PC-9 (cell line): ENCODE measurements at regions not wholly inside any gene's neighbourhood (a gene's known extent, or its start where the extent isn't known, plus 50 kb on each side); places are given as distances from the start of the nearest gene placed in this dataset.

Experiments
- BruUV-seq: library from RNA; stranded (reverse); fragments of 400-500 nt; replicated peaks from 2 replicates; lab custom pipeline; 2021; lab: Mats Ljungman, UMichigan
- CTCF ChIA-PET: fragments of 300-600 bp; sonication (Branson Sonifier 250); formaldehyde crosslinking; loops from one replicate; lab custom pipeline; 2022; ENCODE audit warnings: antibody characterized with exemption; lab: Charles Lee
- POLR2A ChIA-PET: fragments of 300-600 bp; sonication (Branson Sonifier 250); formaldehyde crosslinking; loops from one replicate; lab custom pipeline; 2022; ENCODE audit warnings: antibody characterized with exemption; ENCODE audit not compliant: unreplicated experiment; lab: Charles Lee
- DNase-seq, 2 experiments: peaks; one replicate each; pipeline versions ENCODE4 v3.0.0 to v3.0.0-alpha.2; 2015 to 2022; ENCODE audit warnings: mixed read lengths in 1 of 2
- H2AFZ ChIP-seq: fragments of 200-600 bp; sonication (generic); 2 replicates; pipeline ENCODE4 v1.8.1; 2017; ENCODE audit warnings: antibody characterized with exemption
- H3F3A ChIP-seq: fragments of 200-600 bp; sonication (generic); 2 replicates; pipeline ENCODE4 v1.8.1; 2017; ENCODE audit warnings: antibody characterized with exemption, mild to moderate bottlenecking, low read depth; ENCODE audit not compliant: insufficient read depth
- H3K27ac ChIP-seq: fragments of 200-600 bp; sonication (generic); 2 replicates; pipeline ENCODE4 v1.6.1; 2016; ENCODE audit warnings: mixed run types
- H3K27me3 ChIP-seq: fragments of 200-600 bp; sonication (generic); 2 replicates; pipeline ENCODE4 v1.6.1; 2016; ENCODE audit warnings: low read depth, mixed run types; ENCODE audit not compliant: insufficient read depth
- H3K36me3 ChIP-seq: fragments of 200-600 bp; sonication (generic); 2 replicates; pipeline ENCODE4 v1.6.1; 2016; ENCODE audit warnings: low read depth, mixed run types
- H3K4me1 ChIP-seq: fragments of 200-600 bp; sonication (generic); replicated peaks from 2 replicates; pipeline ENCODE4 v1.6.1; 2016; ENCODE audit warnings: mixed run types; ENCODE audit not compliant: insufficient read depth
- H3K4me2 ChIP-seq: fragments of 200-600 bp; sonication (generic); 2 replicates; pipeline ENCODE4 v1.6.1; 2017; ENCODE audit warnings: mixed run types
- H3K4me3 ChIP-seq: fragments of 200-600 bp; sonication (generic); 2 replicates; pipeline ENCODE4 v1.6.1; 2016; ENCODE audit warnings: mixed run types
- H3K79me2 ChIP-seq: fragments of 200-600 bp; sonication (generic); 2 replicates; pipeline ENCODE4 v1.6.1; 2017; ENCODE audit warnings: low read depth, mixed run types
- H3K9me2 ChIP-seq: fragments of 200-600 bp; sonication (generic); 2 replicates; pipeline ENCODE4 v1.8.1; 2017; ENCODE audit warnings: mild to moderate bottlenecking; ENCODE audit not compliant: insufficient read depth
- H3K9me3 ChIP-seq: fragments of 200-600 bp; sonication (generic); 2 replicates; pipeline ENCODE4 v1.8.1; 2016; ENCODE audit warnings: low read depth; ENCODE audit not compliant: insufficient read depth
- H4K20me1 ChIP-seq: fragments of 200-600 bp; sonication (generic); 2 replicates; pipeline ENCODE4 v1.8.1; 2017; ENCODE audit not compliant: insufficient read depth
- CTCF ChIP-seq: fragments of 200-600 bp; sonication (generic); conservative IDR thresholded peaks from 2 replicates; pipeline ENCODE4 v1.6.1; 2017; ENCODE audit warnings: mixed run types, antibody characterized with exemption, mild to moderate bottlenecking, moderate library complexity
- EZH2 ChIP-seq: fragments of 200-600 bp; sonication (generic); IDR thresholded peaks from 2 replicates; pipeline ENCODE4 v1.8.0; 2017; ENCODE audit warnings: antibody characterized with exemption, low read depth
- intact Hi-C: fragments of 100-400 bp; cut with micrococcal nuclease; formaldehyde crosslinking; loops from one replicate; pipeline ENCODE4 v1.10.0; 2022; ENCODE audit not compliant: unreplicated experiment

- peaks cover 33% of the 10 kb centered on the region for H3K27me3 ChIP-seq
- no peaks in the 10 kb centered on the region for H3K79me2 ChIP-seq
- BruUV-seq, result no TSS peak
- no peak for TF ChIP-seq EZH2
- no peak for TF ChIP-seq CTCF
- no peak overlapping the region for H3K4me2 ChIP-seq
- ChIA-PET POLR2A (no interaction called here), CTCF (no interaction called here)
- H4K20me1 ChIP-seq, result no peaks in the 10 kb centered on the region
- H3K4me3 ChIP-seq, result no peak overlapping the region
- H3F3A ChIP-seq, result no peaks in the 10 kb centered on the region
- H3K9me3 ChIP-seq, result no peaks in the 10 kb centered on the region
- H3K36me3 ChIP-seq, result no peaks in the 10 kb centered on the region
- H2AFZ ChIP-seq, result no peak overlapping the region
- intact Hi-C loops, result loop anchor here (10.0 kb wide), 1 partner anchor 565 kb away; no protein-coding TSS in a partner anchor
- H3K4me1 ChIP-seq, result no peaks in the 10 kb centered on the region
- no peak overlapping the region for H3K27ac ChIP-seq
- DNase-seq, result no peak
- H3K9me2 ChIP-seq, result no peaks in the 10 kb centered on the region
These were observed 57.2 kb upstream of the DLK1 start for GRCh38 chr14:100669468-100669867.

DNA sequence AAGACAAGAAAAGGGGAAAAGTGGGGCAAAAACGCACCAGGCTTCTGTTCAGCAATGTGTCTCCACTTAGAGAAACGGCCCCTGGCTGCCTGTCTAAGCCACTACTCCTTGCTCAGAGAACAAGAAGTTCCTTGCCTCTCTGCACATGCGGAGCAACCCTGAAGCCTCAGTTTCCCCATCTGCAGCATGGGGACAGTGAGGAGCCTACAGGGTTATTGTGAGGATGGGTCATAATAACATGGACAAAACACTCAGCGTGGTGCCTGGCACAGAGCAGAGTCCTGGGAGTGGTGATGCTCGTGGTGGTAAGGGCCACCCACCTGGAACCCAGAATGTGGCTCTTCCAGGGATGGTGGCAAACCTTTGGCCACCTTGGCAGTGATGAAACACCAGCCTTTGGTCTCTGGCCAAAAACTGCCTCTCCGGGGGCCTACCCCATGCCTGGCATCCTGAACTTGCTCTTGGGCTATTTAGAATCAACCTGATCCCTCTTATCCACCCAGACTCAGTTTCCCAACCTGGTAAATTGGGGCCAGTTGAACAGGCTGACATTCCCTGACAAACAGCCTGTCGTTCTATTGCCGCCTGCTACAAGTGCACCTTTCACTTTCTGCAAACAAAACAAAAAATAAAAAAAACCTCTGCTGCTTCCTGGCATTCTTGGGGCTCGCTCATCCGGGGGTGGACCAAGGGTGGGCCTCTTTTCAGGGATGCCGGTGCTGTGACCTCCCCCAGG lies 56.5 kb upstream of the DLK1 start:
- TF ChIP-seq CTCF, result no peak
- TF ChIP-seq EZH2, result no peak
- POLR2A ChIA-PET, result no interaction called here
- no TSS peak for BruUV-seq

DNA sequence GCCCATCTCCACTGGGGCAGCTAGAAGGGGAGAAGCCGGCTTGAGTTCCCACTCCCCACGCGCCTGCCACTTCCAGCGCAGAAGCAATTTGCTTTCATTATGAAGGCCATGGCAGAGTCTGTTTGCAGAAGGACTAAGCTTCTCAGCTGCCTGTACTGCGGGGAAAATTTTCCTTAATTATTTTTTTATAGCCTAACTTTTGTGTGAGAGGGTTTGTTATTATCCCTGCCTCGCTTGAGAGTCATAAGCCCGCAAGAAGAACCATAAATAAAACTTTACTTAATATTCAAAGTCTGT lies 56.0 kb upstream of the DLK1 start:
- H3K4me2 ChIP-seq, result no peak overlapping the region
- H3K9me2 ChIP-seq, result no peaks in the 10 kb centered on the region
- peaks cover 33% of the 10 kb centered on the region for H3K27me3 ChIP-seq
- H4K20me1 ChIP-seq, result no peaks in the 10 kb centered on the region
- H3K27ac ChIP-seq, result no peak overlapping the region
- no peaks in the 10 kb centered on the region for H3K36me3 ChIP-seq
- no peak overlapping the region for H3K4me3 ChIP-seq
- ChIA-PET CTCF (no interaction called here), POLR2A (no interaction called here)
- intact Hi-C loops, result no loop called here
- DNase-seq, result no peak
- H3K4me1 ChIP-seq, result no peaks in the 10 kb centered on the region
- H3K79me2 ChIP-seq, result no peaks in the 10 kb centered on the region
- no TSS peak for BruUV-seq
- H3K9me3 ChIP-seq, result no peaks in the 10 kb centered on the region
- no peak overlapping the region for H2AFZ ChIP-seq
- TF ChIP-seq CTCF (no peak), EZH2 (no peak)
- H3F3A ChIP-seq, result no peaks in the 10 kb centered on the region

More for the DNA sequence above, 56.5 kb upstream of the DLK1 start:
- intact Hi-C loops, result no loop called here
- Histone ChIP-seq H3K9me2 (no peaks in the 10 kb centered on the region), H3K27ac (no peak overlapping the region), H2AFZ (no peak overlapping the region), H4K20me1 (no peaks in the 10 kb centered on the region), H3F3A (no peaks in the 10 kb centered on the region), H3K27me3 (peaks cover 33% of the 10 kb centered on the region), H3K4me1 (no peaks in the 10 kb centered on the region), H3K4me3 (no peak overlapping the region), H3K36me3 (no peaks in the 10 kb centered on the region), H3K4me2 (no peak overlapping the region), H3K79me2 (no peaks in the 10 kb centered on the region), H3K9me3 (no peaks in the 10 kb centered on the region)
- CTCF ChIA-PET, result no interaction called here
- no peak for DNase-seq
